MM.1S (cell line): ENCODE measurements at regions not wholly inside any gene's neighbourhood (a gene's known extent, or its start where the extent isn't known, plus 50 kb on each side); places are given as distances from the start of the nearest gene placed in this dataset.
"Not testable (repeated sequence)": the region's sequence is repeated elsewhere in the genome, so short reads cannot be mapped to it uniquely, and the experiment has no call there.

Experiments used
- DNase-seq: peaks from one replicate; pipeline ENCODE4 v3.0.0-alpha.2; 2015
- H2AFZ ChIP-seq: fragments of 300-600 bp; sonication (generic); 2 replicates; pipeline ENCODE4 v1.6.0; 2016; ENCODE audit warnings: antibody characterized with exemption, low read length
- H3F3A ChIP-seq: fragments of 300-600 bp; sonication (generic); 2 replicates; pipeline ENCODE4 v1.6.1; 2016; ENCODE audit warnings: mild to moderate bottlenecking, antibody characterized with exemption, low read length, moderate library complexity, mixed read lengths; ENCODE audit not compliant: insufficient read depth
- H3K27ac ChIP-seq: fragments of 300-600 bp; sonication (generic); 2 replicates; pipeline ENCODE4 v1.5.1; 2016; ENCODE audit warnings: mild to moderate bottlenecking, low read length
- H3K27me3 ChIP-seq: fragments of 300-600 bp; sonication (generic); replicated peaks from 2 replicates; pipeline ENCODE4 v1.6.0; 2016; ENCODE audit warnings: low read length; ENCODE audit not compliant: insufficient read depth
- H3K36me3 ChIP-seq: fragments of 300-600 bp; sonication (generic); replicated peaks from 2 replicates; pipeline ENCODE4 v1.6.1; 2016; ENCODE audit warnings: mild to moderate bottlenecking, low read length, mixed read lengths; ENCODE audit not compliant: insufficient read depth
- H3K4me1 ChIP-seq: fragments of 300-600 bp; sonication (generic); 2 replicates; pipeline ENCODE4 v1.6.1; 2016; ENCODE audit warnings: low read length, mixed read lengths
- H3K4me2 ChIP-seq: fragments of 300-600 bp; sonication (generic); 2 replicates; pipeline ENCODE4 v1.6.0; 2016; ENCODE audit warnings: low read depth, low read length
- H3K4me3 ChIP-seq: fragments of 300-600 bp; sonication (generic); 2 replicates; pipeline ENCODE4 v1.5.1; 2016; ENCODE audit warnings: low read length, mixed read lengths
- H3K79me2 ChIP-seq: fragments of 300-600 bp; sonication (generic); 2 replicates; pipeline ENCODE4 v1.6.1; 2016; ENCODE audit warnings: mixed run types, low read length, mixed read lengths
- H3K9ac ChIP-seq: fragments of 300-600 bp; sonication (generic); 2 replicates; pipeline ENCODE4 v1.6.1; 2016; ENCODE audit warnings: low read length, mixed read lengths
- H3K9me2 ChIP-seq: fragments of 300-600 bp; sonication (generic); replicated peaks from 2 replicates; pipeline ENCODE4 v1.6.1; 2016; ENCODE audit warnings: mild to moderate bottlenecking, low read length, mixed read lengths; ENCODE audit not compliant: insufficient read depth
- H3K9me3 ChIP-seq: fragments of 300-600 bp; sonication (generic); replicated peaks from 2 replicates; pipeline ENCODE4 v1.6.1; 2016; ENCODE audit warnings: mild to moderate bottlenecking, low read length, mixed read lengths; ENCODE audit not compliant: insufficient read depth
- H4K20me1 ChIP-seq: fragments of 300-600 bp; sonication (generic); 2 replicates; pipeline ENCODE4 v1.6.1; 2016; ENCODE audit warnings: mild to moderate bottlenecking, low read length, moderate library complexity, mixed read lengths; ENCODE audit not compliant: insufficient read depth
- CTCF ChIP-seq: fragments of 300-600 bp; sonication (generic); IDR thresholded peaks from 2 replicates; pipeline ENCODE4 v1.5.1; 2016; ENCODE audit warnings: antibody characterized with exemption, low read length, mixed read lengths
- EZH2 ChIP-seq: fragments of 300-600 bp; sonication (generic); optimal IDR thresholded peaks from 2 replicates; pipeline ENCODE3; 2017; ENCODE audit warnings: low read depth, mild to moderate bottlenecking, antibody characterized with exemption, low read length, mixed read lengths
- EZH2phosphoT487 ChIP-seq: fragments of 300-600 bp; sonication (generic); IDR thresholded peaks from 2 replicates; pipeline ENCODE4 v1.6.1; 2018; ENCODE audit warnings: antibody characterized with exemption, low read length

- H3K4me2 ChIP-seq, result no peak overlapping the region
- no peaks in the 10 kb centered on the region for H3K27me3 ChIP-seq
- TF ChIP-seq CTCF (no peak), EZH2 (no peak)
- H3K27ac ChIP-seq, result no peak overlapping the region
- no peaks in the 10 kb centered on the region for H3K36me3 ChIP-seq
- no peak for DNase-seq
- H3K79me2 ChIP-seq, result no peaks in the 10 kb centered on the region
- no peaks in the 10 kb centered on the region for H3K4me1 ChIP-seq
- H3K9ac ChIP-seq, result no peak overlapping the region
- H3K9me2 ChIP-seq, result no peaks in the 10 kb centered on the region
- H3K4me3 ChIP-seq, result no peak overlapping the region
- no peaks in the 10 kb centered on the region for H4K20me1 ChIP-seq
- no peaks in the 10 kb centered on the region for H3K9me3 ChIP-seq
- H2AFZ ChIP-seq, result no peak overlapping the region
- H3F3A ChIP-seq, result no peaks in the 10 kb centered on the region
Measured at GRCh38 chr10:20582041-20582440, 315.1 kb downstream of the NEBL start.

GRCh38 chr10:20573924-20574323 lies 323.2 kb downstream of the NEBL start:
- Histone ChIP-seq H3K4me2 (no peak overlapping the region), H2AFZ (no peak overlapping the region), H3K36me3 (no peaks in the 10 kb centered on the region), H3F3A (no peaks in the 10 kb centered on the region), H3K27ac (peak overlapping the region; percentile 17; the same call in 1 of the 2 replicates), H3K9me2 (no peaks in the 10 kb centered on the region), H3K4me3 (no peak overlapping the region), H3K4me1 (no peaks in the 10 kb centered on the region), H3K79me2 (no peaks in the 10 kb centered on the region), H3K9ac (no peak overlapping the region), H3K27me3 (no peaks in the 10 kb centered on the region), H4K20me1 (no peaks in the 10 kb centered on the region), H3K9me3 (no peaks in the 10 kb centered on the region)
- TF ChIP-seq EZH2 (no peak), CTCF (no peak), EZH2phosphoT487 (no peak)
- DNase-seq, result peak; percentile 17

- H3K9ac ChIP-seq, H3K9me3 ChIP-seq, H2AFZ ChIP-seq, H3K4me3 ChIP-seq, H3F3A ChIP-seq, H4K20me1 ChIP-seq, H3K9me2 ChIP-seq, H3K27ac ChIP-seq, H3K4me2 ChIP-seq, H3K36me3 ChIP-seq, H3K79me2 ChIP-seq, H3K27me3 ChIP-seq, DNase-seq, H3K4me1 ChIP-seq: not testable (repeated sequence)
Measured at GRCh38 chr10:20555990-20556389, 341.1 kb downstream of the NEBL start.

GRCh38 chr10:20552382-20552781 lies 344.7 kb downstream of the NEBL start:
- Histone ChIP-seq H3K4me2 (no peak overlapping the region), H3K27me3 (no peaks in the 10 kb centered on the region), H4K20me1 (no peaks in the 10 kb centered on the region), H3K9me3 (no peaks in the 10 kb centered on the region), H3K9me2 (no peaks in the 10 kb centered on the region), H3F3A (no peaks in the 10 kb centered on the region), H3K27ac (no peak overlapping the region), H2AFZ (no peak overlapping the region), H3K9ac (no peak overlapping the region), H3K36me3 (no peaks in the 10 kb centered on the region), H3K4me3 (no peak overlapping the region), H3K79me2 (no peaks in the 10 kb centered on the region), H3K4me1 (no peaks in the 10 kb centered on the region)
- no peak for DNase-seq
- TF ChIP-seq EZH2phosphoT487, result no peak
